COLO829 (cell line): ENCODE measurements at regions not wholly inside any gene's neighbourhood (a gene's known extent, or its start where the extent isn't known, plus 50 kb on each side); places are given as distances from the start of the nearest gene placed in this dataset.
"Not testable (repeated sequence)": the region's sequence is repeated elsewhere in the genome, so short reads cannot be mapped to it uniquely, and the experiment has no call there.

Experiments used
- DNase-seq: peaks from one replicate; pipeline ENCODE4 v3.0.0; 2012; ENCODE audit warnings: low spot score

- no peak for DNase-seq
Measured at GRCh38 chr13:37473035-37473434, 125.5 kb downstream of the POSTN start.

GRCh38 chr13:37472266-37472665 is 126.3 kb downstream of the POSTN start:
- not testable (repeated sequence) for DNase-seq

GRCh38 chr13:37460166-37460565 is 138.4 kb downstream of the POSTN start:
- no peak for DNase-seq

GRCh38 chr13:37457612-37458011 is 141.0 kb downstream of the POSTN start:
- DNase-seq: no peak

- DNase-seq: no peak
Measured at GRCh38 chr13:37456506-37456905, 142.1 kb downstream of the POSTN start.

- DNase-seq: no peak
Measured at GRCh38 chr13:37456041-37456440, 142.5 kb downstream of the POSTN start.

GRCh38 chr13:37453246-37453645 is 145.3 kb downstream of the POSTN start:
- DNase-seq: peak; percentile 86

GRCh38 chr13:37450276-37450675 is 148.3 kb downstream of the POSTN start:
- DNase-seq: no peak

- no peak for DNase-seq
Measured at GRCh38 chr13:37448153-37448552, 150.4 kb downstream of the POSTN start.

- DNase-seq: no peak
Measured at GRCh38 chr13:37446503-37446902, 152.1 kb downstream of the POSTN start.

- no peak for DNase-seq
Measured at GRCh38 chr13:37443538-37443937, 155.0 kb downstream of the POSTN start.

- DNase-seq: no peak
Measured at GRCh38 chr13:37442996-37443395, 155.6 kb downstream of the POSTN start.

- DNase-seq: no peak
Measured at GRCh38 chr13:37435881-37436280, 162.7 kb downstream of the POSTN start.

- DNase-seq: no peak
Measured at GRCh38 chr13:37433086-37433485, 165.5 kb downstream of the POSTN start.

- DNase-seq: no peak
Measured at GRCh38 chr13:37429976-37430375, 168.6 kb downstream of the POSTN start.

GRCh38 chr13:37427843-37428494 is 170.6 kb downstream of the POSTN start:
- no peak for DNase-seq

GRCh38 chr13:37418490-37418889 is 180.1 kb downstream of the POSTN start:
- DNase-seq: no peak

- no peak for DNase-seq
Measured at GRCh38 chr13:37417060-37417441, 181.5 kb downstream of the POSTN start.

- DNase-seq: no peak
Measured at GRCh38 chr13:37416291-37417059, 182.1 kb downstream of the POSTN start.

GRCh38 chr13:37413161-37413560 is 185.4 kb downstream of the POSTN start:
- DNase-seq: no peak

GRCh38 chr13:37412241-37412921 is 186.2 kb downstream of the POSTN start:
- no peak for DNase-seq

GRCh38 chr13:37410316-37410715 is 188.3 kb downstream of the POSTN start:
- no peak for DNase-seq

GRCh38 chr13:37409756-37410155 is 188.8 kb downstream of the POSTN start:
- DNase-seq: no peak
